HAP-1 (cell line): ENCODE measurements at regions not wholly inside any gene's neighbourhood (a gene's known extent, or its start where the extent isn't known, plus 50 kb on each side); places are given as distances from the start of the nearest gene placed in this dataset.
"Not testable (repeated sequence)": the region's sequence is repeated elsewhere in the genome, so short reads cannot be mapped to it uniquely, and the experiment has no call there.

ENCODE experiments used
- DNase-seq, 2 experiments: peaks; one replicate each; pipeline ENCODE4 v3.0.0-alpha.2; 2016 to 2020; ENCODE audit warnings: low spot score in 2 of 2
- H3K27me3 ChIP-seq: fragments of 250-450 bp; sonication (Bioruptor Pico); 2 replicates; pipeline ENCODE4 v1.5.1; 2020; ENCODE audit warnings: low read depth, mild to moderate bottlenecking, moderate library complexity
- H3K36me3 ChIP-seq: fragments of 250-450 bp; sonication (Bioruptor Pico); replicated peaks from 2 replicates; pipeline ENCODE4 v1.5.1; 2020; ENCODE audit warnings: mild to moderate bottlenecking
- H3K4me1 ChIP-seq: fragments of 250-450 bp; sonication (Bioruptor Pico); 2 replicates; pipeline ENCODE4 v1.5.1; 2020; ENCODE audit warnings: mild to moderate bottlenecking
- H3K4me3 ChIP-seq: fragments of 250-450 bp; sonication (Bioruptor Pico); 2 replicates; pipeline ENCODE4 v1.5.1; 2020; ENCODE audit warnings: mild to moderate bottlenecking, moderate library complexity
- H3K9me3 ChIP-seq: fragments of 250-450 bp; sonication (Bioruptor Pico); 2 replicates; pipeline ENCODE4 v1.5.1; 2020; ENCODE audit warnings: mild to moderate bottlenecking, moderate library complexity
- in situ Hi-C: fragments of 300-500 bp; cut with MboI; formaldehyde crosslinking; loops from 3 replicates; pipeline ENCODE4 v1.14.3; 2020; ENCODE audit warnings: low sequenced_read_pairs, inconsistent platforms, mixed read lengths

DNA sequence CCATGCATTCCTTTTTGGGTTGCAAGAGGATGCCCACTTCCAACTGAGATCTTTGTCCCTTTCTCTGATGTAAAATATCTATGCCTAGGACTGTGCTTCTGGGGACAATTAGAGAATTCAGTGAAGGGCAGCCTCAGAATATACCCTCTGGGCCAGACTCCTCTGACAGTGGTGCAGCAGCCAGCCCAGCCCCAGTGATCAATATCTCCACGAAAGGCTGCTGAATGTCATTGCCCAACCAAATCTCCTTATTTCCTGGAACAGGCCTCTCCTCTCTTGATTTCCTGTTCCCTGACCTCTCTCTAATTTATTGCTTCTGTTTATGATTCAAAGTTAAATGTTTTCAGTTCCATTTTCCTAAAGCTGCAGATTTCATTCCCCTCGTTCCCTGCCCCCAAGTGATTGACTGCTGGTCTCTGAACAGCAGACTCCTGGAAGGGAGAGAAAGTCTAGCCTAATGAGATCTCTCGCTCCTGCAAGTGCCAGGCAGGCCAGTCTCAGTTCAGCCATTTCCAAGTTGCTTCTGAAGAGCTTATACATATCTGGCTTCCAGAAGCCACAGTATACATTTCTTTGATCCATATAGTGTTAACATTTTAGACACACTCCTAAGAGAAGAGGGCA lies 104.4 kb upstream of the SALL1 start:
- H3K4me3 ChIP-seq: no peak overlapping the region
- no peak for DNase-seq
- H3K27me3 ChIP-seq: no peaks in the 10 kb centered on the region
- H3K9me3 ChIP-seq: no peaks in the 10 kb centered on the region
- H3K4me1 ChIP-seq: no peaks in the 10 kb centered on the region
- in situ Hi-C loops: no loop called here
- H3K36me3 ChIP-seq: no peaks in the 10 kb centered on the region

GRCh38 chr16:51254390-51254789 lies 103.3 kb upstream of the SALL1 start:
- peak in 1 of 2 experiments; percentile 32 for DNase-seq

DNA sequence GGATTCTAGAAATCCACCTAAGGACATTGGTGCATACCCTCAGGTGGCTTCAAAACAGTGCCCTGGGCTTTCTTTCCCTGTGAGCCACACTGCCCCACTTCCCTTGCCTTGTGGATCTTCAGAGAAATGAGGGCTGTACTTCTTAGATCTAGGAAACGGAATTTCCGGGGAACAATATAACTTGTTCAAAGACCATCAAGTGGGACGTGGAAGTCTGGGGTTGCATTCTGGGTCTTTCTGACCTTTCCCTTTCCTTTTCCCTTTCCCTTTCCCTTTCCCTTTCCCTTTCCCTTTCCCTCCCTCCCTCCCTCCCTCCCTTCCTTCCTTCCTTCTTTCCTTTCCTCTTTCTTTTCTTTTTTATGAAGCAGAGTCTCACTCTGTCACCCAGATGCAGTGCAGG lies 97.1 kb upstream of the SALL1 start:
- Histone ChIP-seq H3K4me3 (no peak overlapping the region), H3K27me3 (no peaks in the 10 kb centered on the region), H3K9me3 (no peaks in the 10 kb centered on the region), H3K4me1 (no peaks in the 10 kb centered on the region), H3K36me3 (no peaks in the 10 kb centered on the region)
- DNase-seq: no peak
- in situ Hi-C loops: no loop called here

More at GRCh38 chr16:51254390-51254789, 103.3 kb upstream of the SALL1 start:
- H3K4me3 ChIP-seq, H3K36me3 ChIP-seq, H3K4me1 ChIP-seq, H3K9me3 ChIP-seq, H3K27me3 ChIP-seq, in situ Hi-C loops: not testable (repeated sequence)

- H3K27me3 ChIP-seq: no peaks in the 10 kb centered on the region
- in situ Hi-C loops: no loop called here
These were observed 94.6 kb upstream of the SALL1 start for GRCh38 chr16:51245658-51245995.

DNA sequence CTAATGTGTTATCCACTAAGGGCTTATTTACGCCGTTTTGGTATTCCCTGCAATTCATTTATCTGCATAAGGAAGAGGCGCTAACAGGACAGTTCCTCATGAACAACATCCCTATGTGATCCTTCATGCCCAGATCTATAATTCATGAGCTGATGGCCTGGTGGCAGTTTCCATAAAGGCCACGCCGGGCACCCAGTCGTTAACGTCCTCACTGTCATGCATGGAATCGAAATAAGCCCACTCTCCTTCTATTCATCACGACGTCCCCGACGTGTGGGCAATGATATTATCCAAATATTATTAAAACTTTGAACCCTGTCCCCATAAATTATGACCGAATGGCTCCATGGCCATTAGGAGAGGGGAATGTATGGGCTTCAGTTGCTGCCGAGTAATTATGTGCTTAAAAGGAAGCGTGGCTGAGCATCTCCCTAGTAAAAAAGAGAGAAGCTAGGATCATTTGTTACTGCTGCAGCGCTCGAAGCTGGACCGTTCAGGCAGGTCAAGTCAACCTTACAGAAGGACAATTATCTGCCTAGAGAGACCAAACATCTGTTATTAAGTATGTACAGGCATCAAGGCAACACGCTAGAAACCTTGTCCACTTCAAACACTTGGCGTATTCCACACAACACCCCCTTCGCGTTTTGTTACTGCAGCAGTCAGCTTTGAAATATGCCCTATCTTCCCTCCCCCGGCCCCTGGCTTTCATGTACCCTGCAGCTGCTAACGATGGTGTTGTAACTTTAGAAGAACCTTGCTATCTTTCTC lies 94.0 kb upstream of the SALL1 start:
- no peaks in the 10 kb centered on the region for H3K9me3 ChIP-seq
- no peak for DNase-seq
- no peaks in the 10 kb centered on the region for H3K27me3 ChIP-seq
- no peaks in the 10 kb centered on the region for H3K4me1 ChIP-seq
- H3K36me3 ChIP-seq: no peaks in the 10 kb centered on the region
- H3K4me3 ChIP-seq: no peak overlapping the region
- in situ Hi-C loops: no loop called here

More at GRCh38 chr16:51245658-51245995, 94.6 kb upstream of the SALL1 start:
- Histone ChIP-seq H3K4me3 (no peak overlapping the region), H3K4me1 (no peaks in the 10 kb centered on the region), H3K9me3 (no peaks in the 10 kb centered on the region), H3K36me3 (no peaks in the 10 kb centered on the region)
- DNase-seq: no peak

DNA sequence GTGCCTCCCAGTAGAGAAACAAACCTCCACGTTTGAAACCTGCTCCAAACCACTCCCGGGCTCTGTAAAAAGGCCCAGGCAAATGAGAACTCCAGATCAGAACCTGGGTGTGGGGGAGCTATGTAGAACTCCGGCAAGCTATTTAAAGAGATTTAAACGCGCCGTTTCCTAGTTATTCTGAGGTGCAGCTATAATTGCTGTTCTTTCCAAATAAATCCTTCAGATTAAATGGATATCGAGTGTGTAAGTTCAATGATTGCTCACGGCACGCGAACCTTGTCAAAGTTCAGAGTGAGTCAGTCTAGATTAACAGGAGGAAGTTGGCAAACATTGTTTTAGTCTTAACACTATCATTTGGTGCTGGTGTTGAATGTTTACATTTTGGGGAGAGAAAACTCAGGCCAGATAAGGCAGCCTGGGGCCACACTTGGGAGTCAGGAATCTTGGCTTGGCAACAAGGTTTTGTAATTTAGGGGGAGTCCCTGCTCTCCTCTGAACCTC lies 92.9 kb upstream of the SALL1 start:
- H3K4me1 ChIP-seq: no peaks in the 10 kb centered on the region
- in situ Hi-C loops: no loop called here
- no peak overlapping the region for H3K4me3 ChIP-seq
- H3K27me3 ChIP-seq: no peaks in the 10 kb centered on the region
- H3K9me3 ChIP-seq: no peaks in the 10 kb centered on the region
- DNase-seq: no peak
- no peaks in the 10 kb centered on the region for H3K36me3 ChIP-seq

DNA sequence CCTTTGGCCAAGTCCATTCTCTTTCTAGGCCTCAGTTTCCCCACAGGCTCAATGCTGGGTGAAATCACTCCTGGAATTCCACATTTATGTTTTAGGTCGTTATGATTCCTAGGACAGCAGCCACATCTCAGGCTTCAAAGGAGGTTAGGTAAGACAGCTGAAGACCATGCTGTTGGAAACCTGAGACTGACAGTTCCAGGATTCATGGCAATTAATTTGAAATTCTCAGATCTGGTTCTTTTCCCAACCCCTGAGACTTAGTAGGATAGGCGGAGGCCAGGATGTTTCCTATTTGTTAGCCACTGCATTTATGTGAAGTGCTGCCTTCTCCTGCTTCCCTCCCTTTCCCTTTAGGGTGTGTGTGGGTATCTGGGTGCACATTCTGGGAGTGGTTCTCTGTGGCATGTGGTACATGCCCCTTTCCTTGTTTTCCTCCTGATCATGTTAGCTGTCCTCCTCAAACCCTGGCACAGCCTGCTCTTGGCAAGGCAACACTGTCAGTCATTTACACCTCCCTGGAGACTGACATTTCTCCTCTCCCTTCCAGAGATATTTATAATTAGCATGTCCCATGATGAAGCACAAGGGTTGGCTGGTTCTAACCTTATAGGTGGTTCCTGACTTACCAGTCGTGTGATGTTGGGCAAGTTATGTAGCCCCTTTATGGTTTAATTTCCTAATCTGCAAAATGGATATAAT lies 91.4 kb upstream of the SALL1 start:
- in situ Hi-C loops: no loop called here
- peaks cover 7% of the 10 kb centered on the region for H3K4me1 ChIP-seq
- no peak for DNase-seq
- H3K36me3 ChIP-seq: no peaks in the 10 kb centered on the region
- H3K27me3 ChIP-seq: no peaks in the 10 kb centered on the region
- H3K9me3 ChIP-seq: no peaks in the 10 kb centered on the region
- H3K4me3 ChIP-seq: no peak overlapping the region

DNA sequence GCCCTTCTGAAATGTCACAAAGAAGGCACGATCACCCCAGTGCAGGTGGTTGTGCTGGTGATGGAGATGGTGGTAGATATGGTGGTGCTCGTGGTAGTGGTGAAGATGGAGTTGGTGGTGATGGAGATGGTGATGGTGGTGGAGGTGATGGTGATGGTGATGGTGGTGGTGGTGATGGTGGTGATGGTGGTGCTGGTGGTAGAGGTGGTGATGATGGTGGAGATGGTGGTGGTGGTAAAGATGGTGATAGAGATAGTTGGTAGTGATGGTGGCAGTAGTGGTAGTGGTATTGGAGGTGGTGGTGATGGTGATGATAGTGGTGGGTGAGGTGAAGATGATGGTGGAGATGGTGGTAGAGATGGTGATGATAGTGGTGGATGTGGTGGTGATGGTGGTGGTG lies 88.1 kb upstream of the SALL1 start:
- in situ Hi-C loops: no loop called here
- DNase-seq: no peak
- Histone ChIP-seq H3K36me3 (no peaks in the 10 kb centered on the region), H3K4me1 (peaks cover 18% of the 10 kb centered on the region), H3K9me3 (no peaks in the 10 kb centered on the region), H3K4me3 (no peak overlapping the region), H3K27me3 (no peaks in the 10 kb centered on the region)

DNA sequence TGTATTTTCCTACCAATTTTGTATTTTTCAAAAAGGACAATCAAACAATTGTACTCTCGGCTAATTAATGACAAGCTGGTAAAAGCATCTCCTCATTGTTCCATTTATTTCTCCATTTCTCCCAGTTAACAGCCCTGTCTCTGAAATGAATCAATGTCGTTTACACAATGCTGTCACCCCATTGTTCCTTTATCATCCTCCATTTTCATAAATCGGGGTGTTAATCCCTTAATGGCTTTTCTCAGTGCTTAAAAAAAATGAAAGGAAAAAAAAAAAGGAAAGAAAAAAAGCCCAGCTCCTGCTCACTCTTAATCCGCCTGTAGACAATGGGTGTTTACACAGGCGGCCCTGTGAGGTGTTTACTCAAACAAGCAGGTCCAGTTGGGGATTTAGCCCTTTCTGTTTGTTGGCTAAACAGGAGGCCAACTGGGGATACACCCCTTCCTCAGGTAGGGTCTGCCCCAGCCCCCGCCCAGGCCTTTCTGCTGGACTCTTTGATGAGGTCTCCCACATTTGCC lies 86.8 kb upstream of the SALL1 start:
- Histone ChIP-seq H3K4me3 (no peak overlapping the region), H3K27me3 (no peaks in the 10 kb centered on the region), H3K36me3 (no peaks in the 10 kb centered on the region), H3K9me3 (no peaks in the 10 kb centered on the region), H3K4me1 (peaks cover 18% of the 10 kb centered on the region)
- peak; percentile 64 to 82 for DNase-seq
- in situ Hi-C loops: no loop called here

- H3K4me3 ChIP-seq: no peak overlapping the region
- peaks cover 18% of the 10 kb centered on the region for H3K4me1 ChIP-seq
- no peaks in the 10 kb centered on the region for H3K27me3 ChIP-seq
- DNase-seq: no peak
- in situ Hi-C loops: no loop called here
- H3K9me3 ChIP-seq: no peaks in the 10 kb centered on the region
- no peaks in the 10 kb centered on the region for H3K36me3 ChIP-seq
These were observed 86.1 kb upstream of the SALL1 start for GRCh38 chr16:51237207-51237606.

DNA sequence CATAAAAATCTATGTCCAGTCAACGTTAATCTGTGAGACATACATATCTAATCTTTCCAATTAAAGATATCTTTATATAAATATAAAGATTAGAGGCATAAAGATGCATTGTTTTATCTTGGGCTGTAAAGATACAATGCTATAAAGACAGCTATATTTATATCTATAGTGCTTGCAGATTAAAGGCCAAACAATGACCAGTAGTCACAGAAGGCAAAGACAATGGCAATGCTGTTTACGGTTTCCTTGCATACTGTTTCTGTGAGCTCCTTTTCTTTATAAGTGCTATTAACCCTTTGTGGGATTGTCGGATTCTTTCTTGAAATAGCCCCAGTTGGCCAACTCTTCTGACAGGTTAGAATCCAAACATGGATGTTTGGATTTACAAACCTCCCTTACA lies 85.5 kb upstream of the SALL1 start:
- H3K27me3 ChIP-seq: no peaks in the 10 kb centered on the region
- peaks cover 18% of the 10 kb centered on the region for H3K4me1 ChIP-seq
- no peaks in the 10 kb centered on the region for H3K36me3 ChIP-seq
- peak; percentile 12 to 61 for DNase-seq
- in situ Hi-C loops: no loop called here
- H3K9me3 ChIP-seq: no peaks in the 10 kb centered on the region
- H3K4me3 ChIP-seq: no peak overlapping the region

DNA sequence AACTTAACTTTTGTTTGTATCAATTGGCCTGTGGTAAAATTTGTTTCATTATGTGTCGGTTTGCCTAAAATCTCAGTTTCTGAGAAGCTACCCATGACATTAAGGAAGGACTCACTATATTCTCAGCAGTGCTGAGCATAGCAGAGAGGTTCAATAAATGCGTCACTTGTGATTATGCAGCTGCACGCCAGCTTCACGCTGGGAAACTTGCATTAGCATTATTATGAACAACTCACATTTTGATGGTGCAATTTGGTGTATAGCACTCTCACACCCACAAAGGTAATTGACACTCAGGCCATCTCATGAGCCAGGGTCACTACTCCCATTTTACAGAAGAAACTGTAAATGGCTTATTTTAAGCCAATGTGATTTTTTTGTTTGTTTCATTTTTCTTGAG lies 80.6 kb upstream of the SALL1 start:
- Histone ChIP-seq H3K27me3 (no peaks in the 10 kb centered on the region), H3K9me3 (no peaks in the 10 kb centered on the region), H3K36me3 (no peaks in the 10 kb centered on the region), H3K4me1 (peaks cover 9% of the 10 kb centered on the region), H3K4me3 (no peak overlapping the region)
- no peak for DNase-seq
- in situ Hi-C loops: no loop called here

DNA sequence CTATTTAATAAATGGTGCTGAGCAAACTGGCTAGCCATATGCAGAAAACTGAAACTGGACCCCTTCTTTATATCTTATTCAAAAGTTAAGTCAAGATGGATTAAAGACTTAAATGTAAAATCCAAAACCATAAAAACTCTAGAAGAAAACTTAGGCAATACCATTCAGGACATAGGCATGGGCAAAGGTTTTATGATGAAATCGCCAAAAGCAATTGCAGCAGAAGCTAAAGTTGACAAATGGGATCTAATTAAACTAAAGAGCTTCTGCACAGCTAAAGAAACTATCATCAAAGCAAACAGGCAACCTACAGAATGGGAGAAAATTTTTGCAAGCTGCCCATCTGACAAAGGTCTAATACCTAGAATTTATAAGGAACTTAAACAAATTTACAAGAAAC lies 79.0 kb upstream of the SALL1 start:
- DNase-seq, in situ Hi-C loops, H3K4me1 ChIP-seq, H3K27me3 ChIP-seq, H3K36me3 ChIP-seq, H3K9me3 ChIP-seq, H3K4me3 ChIP-seq: not testable (repeated sequence)

- no peaks in the 10 kb centered on the region for H3K9me3 ChIP-seq
These were observed 77.1 kb upstream of the SALL1 start for GRCh38 chr16:51228097-51228659.

More at GRCh38 chr16:51228097-51228659, 77.1 kb upstream of the SALL1 start:
- H3K4me3 ChIP-seq: no peak overlapping the region
- peaks cover 6% of the 10 kb centered on the region for H3K4me1 ChIP-seq
- peak in 1 of 2 experiments; percentile 42 for DNase-seq
- in situ Hi-C loops: no loop called here
- H3K27me3 ChIP-seq: no peaks in the 10 kb centered on the region
- no peaks in the 10 kb centered on the region for H3K36me3 ChIP-seq
